ENCODE measurements at regions not wholly inside any gene's neighbourhood (a gene's known extent, or its start where the extent isn't known, plus 50 kb on each side); places are given as distances from the start of the nearest gene placed in this dataset.
"Not testable (repeated sequence)": the region's sequence is repeated elsewhere in the genome, so short reads cannot be mapped to it uniquely, and the experiment has no call there.

GRCh38 chr2:37748541-37748940 lies 77.1 kb upstream of the CDC42EP3 start:
- H4K20me1 ChIP-seq (ENCODE audit: insufficient read depth): no peaks in the 10 kb centered on the region
- no peaks in the 10 kb centered on the region for H3K9me2 ChIP-seq (ENCODE audit: insufficient read depth, low read length)
- H3K4me2 ChIP-seq (ENCODE audit: low read length): no peak overlapping the region
- no peaks in the 10 kb centered on the region for H3K79me2 ChIP-seq (replicated peaks; ENCODE audit: insufficient read depth, low read length)
- H2AFZ ChIP-seq (ENCODE audit: low read depth, low read length): no peak overlapping the region
- TF ChIP-seq TAF1 (IDR thresholded peaks at IDR 0.05; ENCODE audit: low read depth): no peak
- no peak for TF ChIP-seq EP300 (conservative IDR thresholded peaks at IDR 0.05; ENCODE audit: poor library complexity, severe bottlenecking)
- no peak for TF ChIP-seq RAD21 (conservative IDR thresholded peaks at IDR 0.05)
- TF ChIP-seq CTCF (IDR thresholded peaks at IDR 0.05; ENCODE audit: poor library complexity, severe bottlenecking): no peak
- no peak for TF ChIP-seq POLR2AphosphoS5 (IDR thresholded peaks at IDR 0.05)
- TF ChIP-seq MXI1 (conservative IDR thresholded peaks at IDR 0.05; ENCODE audit: poor library complexity, severe bottlenecking): no peak
- TF ChIP-seq EZH2 (IDR thresholded peaks at IDR 0.05; ENCODE audit: borderline replicate concordance, insufficient read depth, low read length, poor library complexity, severe bottlenecking): no peak
- no peak for TF ChIP-seq SMC3 (conservative IDR thresholded peaks at IDR 0.05; ENCODE audit: poor library complexity)
- TF ChIP-seq REST (IDR thresholded peaks at IDR 0.05; ENCODE audit: borderline replicate concordance): no peak
- H3K4me3 ChIP-seq (ENCODE audit: low read length): no peak overlapping the region
- H3K36me3 ChIP-seq (ENCODE audit: insufficient read depth, low read length): no peaks in the 10 kb centered on the region
- no peaks in the 10 kb centered on the region for H3K9me3 ChIP-seq (ENCODE audit: low read length)
- no peak overlapping the region for H3K9ac ChIP-seq (ENCODE audit: low read length)
- no peaks in the 10 kb centered on the region for H3K27me3 ChIP-seq (ENCODE audit: insufficient read depth, low read depth, low read length)
- H3F3A ChIP-seq (ENCODE audit: insufficient read depth, low read length, poor library complexity, severe bottlenecking): no peaks in the 10 kb centered on the region
- no peak overlapping the region for H3K27ac ChIP-seq (ENCODE audit: low read length)

- H3K9me3 ChIP-seq (ENCODE audit: low read length); H3K9me2 ChIP-seq (ENCODE audit: insufficient read depth, low read length); H3K27ac ChIP-seq (ENCODE audit: low read length); H4K20me1 ChIP-seq (ENCODE audit: insufficient read depth); H3K9ac ChIP-seq (ENCODE audit: low read length); H2AFZ ChIP-seq (ENCODE audit: low read depth, low read length); H3K4me3 ChIP-seq (ENCODE audit: low read length); H3F3A ChIP-seq (ENCODE audit: insufficient read depth, low read length, poor library complexity, severe bottlenecking); H3K27me3 ChIP-seq (ENCODE audit: insufficient read depth, low read depth, low read length); H3K4me2 ChIP-seq (ENCODE audit: low read length); H3K36me3 ChIP-seq (ENCODE audit: insufficient read depth, low read length); H3K79me2 ChIP-seq (replicated peaks; ENCODE audit: insufficient read depth, low read length): not testable (repeated sequence)
These were observed 78.8 kb upstream of the CDC42EP3 start for GRCh38 chr2:37750286-37750685.

- Histone ChIP-seq H3K4me3 (ENCODE audit: low read length) (no peak overlapping the region), H3K27ac (ENCODE audit: low read length) (no peak overlapping the region), H3K27me3 (ENCODE audit: insufficient read depth, low read depth, low read length) (no peaks in the 10 kb centered on the region), H4K20me1 (ENCODE audit: insufficient read depth) (no peaks in the 10 kb centered on the region), H3K4me2 (ENCODE audit: low read length) (no peak overlapping the region), H3K79me2 (replicated peaks; ENCODE audit: insufficient read depth, low read length) (no peaks in the 10 kb centered on the region), H3F3A (ENCODE audit: insufficient read depth, low read length, poor library complexity, severe bottlenecking) (no peaks in the 10 kb centered on the region), H2AFZ (ENCODE audit: low read depth, low read length) (no peak overlapping the region), H3K36me3 (ENCODE audit: insufficient read depth, low read length) (no peaks in the 10 kb centered on the region), H3K9ac (ENCODE audit: low read length) (no peak overlapping the region), H3K9me3 (ENCODE audit: low read length) (no peaks in the 10 kb centered on the region), H3K9me2 (ENCODE audit: insufficient read depth, low read length) (no peaks in the 10 kb centered on the region)
- no peak for TF ChIP-seq EZH2 (IDR thresholded peaks at IDR 0.05; ENCODE audit: borderline replicate concordance, insufficient read depth, low read length, poor library complexity, severe bottlenecking)
- no peak for TF ChIP-seq CTCF (IDR thresholded peaks at IDR 0.05; ENCODE audit: poor library complexity, severe bottlenecking)
- TF ChIP-seq SMC3 (conservative IDR thresholded peaks at IDR 0.05; ENCODE audit: poor library complexity): no peak
- TF ChIP-seq EP300 (conservative IDR thresholded peaks at IDR 0.05; ENCODE audit: poor library complexity, severe bottlenecking): no peak
- no peak for TF ChIP-seq TAF1 (IDR thresholded peaks at IDR 0.05; ENCODE audit: low read depth)
- no peak for TF ChIP-seq MXI1 (conservative IDR thresholded peaks at IDR 0.05; ENCODE audit: poor library complexity, severe bottlenecking)
- TF ChIP-seq POLR2AphosphoS5 (IDR thresholded peaks at IDR 0.05): no peak
- TF ChIP-seq RAD21 (conservative IDR thresholded peaks at IDR 0.05): no peak
- no peak for TF ChIP-seq REST (IDR thresholded peaks at IDR 0.05; ENCODE audit: borderline replicate concordance)
These were observed 81.3 kb upstream of the CDC42EP3 start for GRCh38 chr2:37752766-37753165.

All from neural cell (in vitro differentiated cells).